GM21526 (cell line): ENCODE measurements at regions not wholly inside any gene's neighbourhood (a gene's known extent, or its start where the extent isn't known, plus 50 kb on each side); places are given as distances from the start of the nearest gene placed in this dataset.

Source experiments
- ATAC-seq: cut with Tn5 transposase; IDR thresholded peaks from one replicate; pipeline ENCODE4 v1.9.1; 2021; ENCODE audit warnings: moderate library complexity; ENCODE audit not compliant: unreplicated experiment, low FRiP score

- ATAC-seq: no peak
These were observed 51.5 kb upstream of the ARID1B start for GRCh38 chr6:156725712-156726111.

GRCh38 chr6:156720691-156721685 is 56.2 kb upstream of the ARID1B start:
- peak; percentile 33 for ATAC-seq

DNA sequence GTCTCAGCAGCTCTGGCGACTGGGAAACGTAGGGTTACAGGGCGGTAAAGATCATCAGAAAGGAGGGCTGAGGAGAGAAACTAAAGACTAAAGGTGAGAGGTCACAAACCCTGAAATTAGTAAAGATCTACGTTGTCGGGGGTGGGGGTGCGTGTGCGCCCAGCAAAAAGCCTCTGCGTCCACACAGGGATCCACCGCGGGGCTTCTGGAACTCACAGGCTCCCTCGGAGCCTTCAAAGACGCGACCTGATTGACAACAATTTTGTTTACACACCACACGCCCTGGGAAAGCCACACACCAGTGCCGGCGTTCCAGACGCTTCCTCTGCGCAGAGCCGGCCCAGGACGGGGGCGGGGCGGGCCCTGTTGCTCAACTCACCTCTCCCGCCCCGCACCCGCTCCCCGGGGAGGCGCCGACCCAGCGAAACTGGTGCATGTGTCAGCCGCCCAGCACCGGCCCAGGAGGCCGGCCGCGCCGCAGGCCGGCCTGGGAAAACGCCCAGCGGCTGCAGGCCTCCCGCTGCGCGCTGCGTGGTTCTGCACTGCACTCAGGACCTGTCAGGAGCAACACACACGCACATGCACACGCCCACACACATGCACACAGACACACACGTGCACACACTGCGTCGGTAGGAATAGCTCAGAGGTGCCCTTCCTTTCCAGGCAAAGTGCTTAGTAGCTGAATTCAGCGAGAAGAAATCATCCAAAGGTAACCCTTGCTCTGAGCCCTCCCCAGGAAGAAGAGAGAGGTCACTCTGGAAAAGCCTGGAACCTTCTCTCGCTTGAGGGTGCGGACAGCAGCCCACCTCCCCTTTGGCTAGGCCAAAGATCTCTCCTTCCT is 57.2 kb upstream of the ARID1B start:
- ATAC-seq: peak; percentile 86

DNA sequence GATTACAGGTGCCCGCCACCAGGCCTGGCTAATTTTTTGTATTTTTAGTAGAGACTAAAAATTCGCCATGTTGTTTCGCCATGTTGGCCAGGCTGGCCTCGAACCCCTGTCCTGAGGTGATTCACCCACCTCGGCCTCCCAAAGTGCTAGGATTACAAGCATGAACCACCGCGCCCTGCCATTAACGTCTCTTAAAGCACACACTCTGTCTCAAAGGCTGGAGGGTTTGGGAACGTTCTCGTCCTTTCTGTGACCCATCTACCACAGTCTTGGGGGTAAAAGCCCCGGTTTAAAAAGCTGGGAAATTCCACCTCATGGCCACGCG is 57.8 kb upstream of the ARID1B start:
- ATAC-seq: no peak

DNA sequence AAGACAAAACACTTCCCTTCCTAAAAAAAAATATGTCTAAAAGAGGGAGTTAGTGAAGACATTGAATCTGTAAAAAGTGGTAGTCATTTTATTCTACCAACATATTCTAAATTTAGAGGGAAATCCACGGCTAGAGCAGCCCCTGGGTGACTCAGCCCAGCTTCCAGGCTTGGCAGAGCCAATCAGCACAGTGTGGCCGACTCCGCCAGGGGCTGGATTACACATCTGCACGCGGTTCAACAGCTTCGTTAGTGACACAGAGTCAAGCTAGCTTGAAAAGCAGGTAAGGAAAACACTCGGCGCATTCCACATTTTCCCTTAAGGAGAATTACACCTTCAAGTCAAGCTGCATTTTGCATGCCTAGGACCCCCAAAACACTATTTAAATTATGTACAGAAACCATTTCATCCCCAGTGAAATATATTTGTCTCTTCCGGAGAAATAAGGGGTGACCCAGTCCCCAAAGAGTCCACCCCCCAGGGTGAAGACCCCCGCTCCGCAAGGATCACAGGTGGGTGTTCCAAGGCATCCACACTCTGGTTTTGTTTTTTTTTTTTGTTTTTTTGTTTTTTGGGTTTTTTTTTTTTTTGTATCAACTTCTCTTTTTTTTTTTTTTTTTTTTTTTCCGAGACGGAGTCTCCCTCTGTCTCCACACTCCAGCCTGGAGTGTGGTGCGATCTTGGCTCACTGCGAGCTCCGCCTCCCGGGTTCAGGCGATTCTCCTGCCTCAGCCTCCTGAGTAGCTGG is 58.4 kb upstream of the ARID1B start:
- no peak for ATAC-seq

DNA sequence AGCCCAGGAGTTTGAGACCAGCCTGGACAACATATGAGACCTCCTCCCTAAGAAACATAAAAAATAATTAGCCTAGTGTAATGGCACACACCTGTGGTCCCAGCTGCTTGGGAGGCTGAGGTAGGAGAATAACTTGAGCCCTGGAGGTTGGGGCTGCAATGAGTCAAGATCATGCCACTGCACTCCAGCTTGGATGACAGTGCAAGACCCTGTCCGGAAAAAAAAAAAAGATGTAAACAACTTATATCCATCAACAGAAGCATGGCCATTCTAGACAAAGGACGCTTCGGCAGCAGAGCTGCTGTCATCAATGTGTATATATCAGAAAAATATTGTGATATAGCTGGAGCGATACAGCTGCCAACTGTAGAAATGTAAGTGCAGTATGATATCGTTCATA is 59.6 kb upstream of the ARID1B start:
- ATAC-seq: no peak

GRCh38 chr6:156715839-156716238 is 61.3 kb upstream of the ARID1B start:
- ATAC-seq: no peak

GRCh38 chr6:156713548-156713947 is 63.6 kb upstream of the ARID1B start:
- no peak for ATAC-seq

- no peak for ATAC-seq
These were observed 66.7 kb upstream of the ARID1B start for GRCh38 chr6:156710479-156710878.

GRCh38 chr6:156707818-156708217 is 69.4 kb upstream of the ARID1B start:
- no peak for ATAC-seq

- ATAC-seq: no peak
These were observed 73.5 kb upstream of the ARID1B start for GRCh38 chr6:156703719-156704118.

GRCh38 chr6:156701966-156702365 is 75.2 kb upstream of the ARID1B start:
- ATAC-seq: no peak

- no peak for ATAC-seq
These were observed 76.6 kb upstream of the ARID1B start for GRCh38 chr6:156700440-156701057.

- ATAC-seq: no peak
These were observed 77.2 kb upstream of the ARID1B start for GRCh38 chr6:156699935-156700334.

GRCh38 chr6:156699017-156699421 is 78.2 kb upstream of the ARID1B start:
- ATAC-seq: peak; percentile 28

GRCh38 chr6:156698239-156699016 is 78.8 kb upstream of the ARID1B start:
- ATAC-seq: peak; percentile 79

- peak; percentile 36 for ATAC-seq
These were observed 79.8 kb upstream of the ARID1B start for GRCh38 chr6:156697225-156697830.

DNA sequence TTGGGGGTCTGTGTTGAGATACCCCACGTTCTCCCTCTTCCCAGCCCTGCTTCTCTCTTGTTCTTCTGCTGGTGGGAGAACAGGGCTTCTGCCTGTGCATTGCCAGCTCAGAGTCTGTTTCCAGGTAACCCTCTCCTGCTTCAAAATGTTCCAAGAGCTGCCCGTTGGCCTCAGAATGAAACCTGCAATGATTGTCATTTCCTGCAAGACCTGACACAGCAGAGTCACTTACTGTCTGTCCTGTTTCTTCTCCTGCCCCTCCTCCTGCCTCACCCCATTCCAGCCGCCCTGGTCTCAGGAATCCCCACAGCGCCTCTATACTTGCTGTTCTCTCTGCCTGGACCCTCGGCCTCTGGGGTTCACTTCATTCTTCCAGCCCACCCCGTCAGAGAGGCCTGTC is 81.4 kb upstream of the ARID1B start:
- no peak for ATAC-seq

- no peak for ATAC-seq
These were observed 82.5 kb upstream of the ARID1B start for GRCh38 chr6:156694679-156695078.
